Smooth muscle cell (in vitro differentiated cells): ENCODE measurements at regions not wholly inside any gene's neighbourhood (a gene's known extent, or its start where the extent isn't known, plus 50 kb on each side); places are given as distances from the start of the nearest gene placed in this dataset.

Experiments used
- DNase-seq: peaks from one replicate; lab custom pipeline; 2025; ENCODE audit not compliant: unreplicated experiment; lab: John Stamatoyannopoulos, UW
- H2AFZ ChIP-seq: fragments of 200-600 bp; sonication (generic); 2 replicates; pipeline ENCODE4 v1.6.0; 2016; ENCODE audit warnings: antibody characterized with exemption, low read depth, mild to moderate bottlenecking
- H3F3A ChIP-seq: fragments of 200-600 bp; sonication (generic); 2 replicates; pipeline ENCODE4 v1.6.0; 2017; ENCODE audit warnings: antibody characterized with exemption, low read depth
- H3K27ac ChIP-seq: fragments of 200-600 bp; sonication (generic); 2 replicates; pipeline ENCODE4 v1.5.1; 2016; ENCODE audit warnings: low read depth, mild to moderate bottlenecking
- H3K27me3 ChIP-seq: fragments of 200-600 bp; sonication (generic); 2 replicates; pipeline ENCODE4 v1.6.1; 2016; ENCODE audit warnings: low read depth, mild to moderate bottlenecking
- H3K36me3 ChIP-seq: fragments of 200-600 bp; sonication (generic); 2 replicates; pipeline ENCODE4 v1.5.1; 2016; ENCODE audit warnings: low read depth
- H3K4me1 ChIP-seq: fragments of 200-600 bp; sonication (generic); 2 replicates; pipeline ENCODE4 v1.5.1; 2016; ENCODE audit warnings: low read depth
- H3K4me2 ChIP-seq: fragments of 200-600 bp; sonication (generic); 2 replicates; pipeline ENCODE4 v1.6.0; 2016; ENCODE audit warnings: mild to moderate bottlenecking
- H3K4me3 ChIP-seq: fragments of 200-600 bp; sonication (generic); 2 replicates; pipeline ENCODE4 v1.5.1; 2016; ENCODE audit warnings: mild to moderate bottlenecking
- H3K79me2 ChIP-seq: fragments of 200-600 bp; sonication (generic); 2 replicates; pipeline ENCODE4 v1.6.0; 2016; ENCODE audit warnings: low read depth, mild to moderate bottlenecking
- H3K9ac ChIP-seq: fragments of 200-600 bp; sonication (generic); 2 replicates; pipeline ENCODE4 v1.6.0; 2016; ENCODE audit warnings: low read depth
- H3K9me3 ChIP-seq: fragments of 200-600 bp; sonication (generic); replicated peaks from 2 replicates; pipeline ENCODE4 v1.5.1; 2016; ENCODE audit warnings: low read depth
- H4K20me1 ChIP-seq: fragments of 200-600 bp; sonication (generic); 2 replicates; pipeline ENCODE4 v1.6.0; 2016; ENCODE audit warnings: low read depth
- CTCF ChIP-seq: fragments of 200-600 bp; sonication (generic); IDR thresholded peaks from 2 replicates; pipeline ENCODE4 v1.5.1; 2017; ENCODE audit warnings: borderline replicate concordance, mild to moderate bottlenecking, antibody characterized with exemption; ENCODE audit not compliant: insufficient read depth, poor library complexity, severe bottlenecking
- WGBS: methylation state at CpG from one replicate; pipeline ENCODE4 v1.1.7; 2016; ENCODE audit warnings: low lambda C conversion rate; 5-methylcytosine and 5-hydroxymethylcytosine counted together

GRCh38 chr18:4510711-4511110 is 55.6 kb upstream of the DLGAP1 start:
- H3K79me2 ChIP-seq = no peaks in the 10 kb centered on the region
- DNase-seq = peak; percentile 33
- no peak for TF ChIP-seq CTCF

GRCh38 chr18:4510160-4510559 is 55.1 kb upstream of the DLGAP1 start:
- H3K4me2 ChIP-seq = no peak overlapping the region

More at GRCh38 chr18:4510711-4511110, 55.6 kb upstream of the DLGAP1 start:
- 100% methylated on average over 1 of the region's 1 CpG for WGBS
- H3K36me3 ChIP-seq = no peaks in the 10 kb centered on the region
- no peaks in the 10 kb centered on the region for H3K4me1 ChIP-seq
- H3K4me3 ChIP-seq = no peak overlapping the region
- H3F3A ChIP-seq = no peaks in the 10 kb centered on the region
- no peak overlapping the region for H3K27ac ChIP-seq
- H4K20me1 ChIP-seq = no peaks in the 10 kb centered on the region
- H3K4me2 ChIP-seq = no peak overlapping the region
- no peak overlapping the region for H3K9ac ChIP-seq
- H2AFZ ChIP-seq = no peak overlapping the region
- no peaks in the 10 kb centered on the region for H3K9me3 ChIP-seq
- H3K27me3 ChIP-seq = no peaks in the 10 kb centered on the region

More at GRCh38 chr18:4510160-4510559, 55.1 kb upstream of the DLGAP1 start:
- H3K9me3 ChIP-seq = no peaks in the 10 kb centered on the region
- H3K4me3 ChIP-seq = no peak overlapping the region
- no peak for DNase-seq
- no peaks in the 10 kb centered on the region for H3K4me1 ChIP-seq
- H3K9ac ChIP-seq = no peak overlapping the region
- H3K79me2 ChIP-seq = no peaks in the 10 kb centered on the region
- WGBS = 96% methylated on average over 9 of the region's 9 CpGs
- no peaks in the 10 kb centered on the region for H3F3A ChIP-seq
- H2AFZ ChIP-seq = no peak overlapping the region
- TF ChIP-seq CTCF = no peak
- H3K27ac ChIP-seq = no peak overlapping the region
- H3K27me3 ChIP-seq = no peaks in the 10 kb centered on the region
- H4K20me1 ChIP-seq = no peaks in the 10 kb centered on the region
- no peaks in the 10 kb centered on the region for H3K36me3 ChIP-seq
